GM12874 (cell line): ENCODE measurements at regions not wholly inside any gene's neighbourhood (a gene's known extent, or its start where the extent isn't known, plus 50 kb on each side); places are given as distances from the start of the nearest gene placed in this dataset.

Source experiments
- CTCF ChIP-seq: IDR thresholded peaks from 2 replicates; pipeline ENCODE4 v1.5.1; 2011; ENCODE audit warnings: low read depth, mild to moderate bottlenecking, control low read depth, low read length, moderate library complexity; ENCODE audit not compliant: insufficient read depth

GRCh38 chr14:56065621-56066290 is 52.5 kb upstream of the PELI2 start:
- TF ChIP-seq CTCF = no peak
